Activated CD8-positive, alpha-beta memory T cell treated with anti-CD3 and anti-CD28 coated beads, Interleukin-2, amount 50 U/mL, for 1 hour (primary cell): ENCODE measurements at regions not wholly inside any gene's neighbourhood (a gene's known extent, or its start where the extent isn't known, plus 50 kb on each side); places are given as distances from the start of the nearest gene placed in this dataset.
"Not testable (repeated sequence)": the region's sequence is repeated elsewhere in the genome, so short reads cannot be mapped to it uniquely, and the experiment has no call there.

Source experiments
- DNase-seq: peaks from one replicate; pipeline ENCODE4 v3.0.0-alpha.2; 2020; ENCODE audit errors: extremely low read depth

DNA sequence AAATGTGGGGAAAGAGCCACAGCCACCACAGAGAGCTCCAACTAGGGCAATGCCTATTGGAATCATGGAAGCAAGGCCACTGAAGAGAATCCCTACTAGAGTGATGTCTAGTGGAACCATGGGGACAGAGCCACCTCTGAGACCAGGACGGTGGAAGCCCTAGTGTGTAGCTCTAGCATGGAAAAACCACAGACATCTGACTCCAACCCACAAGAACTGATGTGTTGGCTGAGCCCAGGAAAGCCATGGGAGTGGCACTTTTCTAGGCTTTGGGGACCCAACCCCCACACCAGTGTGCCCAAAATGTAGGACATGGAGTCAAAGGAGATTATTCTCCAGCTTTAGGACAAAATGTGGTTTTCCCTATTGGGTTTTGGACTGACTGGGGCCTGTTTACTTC is 721.9 kb downstream of the BRINP1 start:
- no peak for DNase-seq

DNA sequence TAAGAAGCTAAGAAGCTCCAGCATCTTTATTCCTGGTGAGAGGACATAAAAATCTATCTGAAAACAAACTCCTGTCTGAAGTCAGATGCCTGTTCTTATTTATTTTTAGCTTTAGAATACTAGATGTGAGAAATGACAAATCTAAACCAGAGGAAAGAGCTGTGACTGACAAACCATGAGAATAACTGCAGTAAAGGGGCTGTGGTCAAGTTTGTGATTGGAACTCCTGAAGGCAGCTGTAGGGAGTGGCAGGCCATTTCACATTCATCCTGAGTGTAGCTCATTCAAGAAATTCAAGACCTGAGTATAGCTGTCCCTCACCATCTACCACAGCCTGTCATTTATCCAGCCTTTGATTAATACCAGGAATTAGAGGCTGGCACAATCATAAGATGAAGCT is 718.8 kb downstream of the BRINP1 start:
- DNase-seq: no peak

DNA sequence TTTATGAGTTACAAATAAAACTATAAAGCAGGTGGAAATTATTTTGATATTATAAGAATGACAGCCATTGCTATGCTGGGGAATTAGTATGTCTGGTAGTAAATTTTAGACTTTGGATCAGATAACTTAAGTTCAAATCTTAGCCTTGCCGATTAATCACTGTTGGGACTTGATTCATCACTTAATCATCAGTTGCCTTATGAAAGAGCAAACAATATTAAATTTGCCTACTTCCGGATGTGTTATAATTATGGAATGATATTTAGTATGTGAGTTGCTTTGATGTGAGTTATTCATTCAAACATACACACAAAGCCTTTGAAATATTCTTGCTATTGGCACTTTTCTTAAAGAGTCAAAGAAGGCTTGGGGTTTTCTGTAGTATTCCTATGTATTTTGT is 717.7 kb downstream of the BRINP1 start:
- no peak for DNase-seq

DNA sequence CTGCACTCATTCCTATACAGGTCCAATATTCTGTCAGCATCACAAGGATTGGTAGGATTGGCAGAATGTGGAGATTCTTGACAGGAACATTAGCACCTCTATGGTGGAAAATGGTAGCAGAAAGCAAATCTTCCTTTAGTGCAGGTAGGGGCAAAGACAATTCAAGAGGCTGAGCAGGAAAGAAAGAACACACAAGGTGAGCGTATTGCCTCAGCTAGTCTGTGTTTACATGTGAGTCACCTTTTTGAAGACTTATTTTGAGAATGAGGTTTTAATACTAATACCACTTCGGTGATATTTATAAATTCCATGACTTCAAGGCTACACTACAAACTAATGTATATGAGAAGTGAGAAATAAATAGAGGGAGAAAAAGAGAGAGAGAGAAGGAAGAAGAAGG is 717.0 kb downstream of the BRINP1 start:
- no peak for DNase-seq

DNA sequence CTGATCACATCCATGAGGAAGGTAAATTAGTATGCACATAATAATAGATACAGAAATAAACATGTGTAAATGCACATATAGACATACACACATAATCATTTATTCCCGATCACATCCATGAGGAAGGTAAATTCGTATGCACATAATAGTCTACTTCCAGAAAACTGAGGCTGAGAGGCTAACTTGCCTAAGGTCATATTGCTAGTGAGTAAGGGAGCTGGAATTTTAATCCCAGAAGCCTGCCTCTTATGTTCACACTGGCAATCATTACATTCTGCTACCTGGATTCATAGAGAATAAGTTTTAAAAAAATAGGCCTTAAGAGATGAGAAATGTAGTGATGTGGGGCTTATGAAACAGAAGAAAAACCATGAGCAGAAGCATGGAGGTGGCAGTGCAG is 716.3 kb downstream of the BRINP1 start:
- DNase-seq: no peak

DNA sequence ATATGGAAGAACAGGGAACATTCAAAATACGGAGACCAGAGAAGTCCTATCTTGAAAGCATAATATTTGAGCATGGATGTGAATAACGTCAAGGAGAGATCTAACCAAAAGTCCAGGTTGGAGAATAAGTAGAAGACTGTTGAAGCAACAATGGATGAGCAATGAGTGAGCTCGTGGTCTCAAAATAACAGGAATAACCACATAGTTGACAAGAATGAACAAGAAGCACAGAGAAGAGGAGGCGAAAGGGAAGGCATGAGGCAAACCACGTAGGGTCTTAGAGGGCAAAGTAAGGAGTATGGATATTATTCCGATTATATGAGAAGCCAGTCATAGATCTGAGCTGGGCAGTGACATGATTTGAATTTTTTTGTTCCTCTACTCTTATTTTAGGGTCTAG is 710.2 kb downstream of the BRINP1 start:
- DNase-seq: no peak

DNA sequence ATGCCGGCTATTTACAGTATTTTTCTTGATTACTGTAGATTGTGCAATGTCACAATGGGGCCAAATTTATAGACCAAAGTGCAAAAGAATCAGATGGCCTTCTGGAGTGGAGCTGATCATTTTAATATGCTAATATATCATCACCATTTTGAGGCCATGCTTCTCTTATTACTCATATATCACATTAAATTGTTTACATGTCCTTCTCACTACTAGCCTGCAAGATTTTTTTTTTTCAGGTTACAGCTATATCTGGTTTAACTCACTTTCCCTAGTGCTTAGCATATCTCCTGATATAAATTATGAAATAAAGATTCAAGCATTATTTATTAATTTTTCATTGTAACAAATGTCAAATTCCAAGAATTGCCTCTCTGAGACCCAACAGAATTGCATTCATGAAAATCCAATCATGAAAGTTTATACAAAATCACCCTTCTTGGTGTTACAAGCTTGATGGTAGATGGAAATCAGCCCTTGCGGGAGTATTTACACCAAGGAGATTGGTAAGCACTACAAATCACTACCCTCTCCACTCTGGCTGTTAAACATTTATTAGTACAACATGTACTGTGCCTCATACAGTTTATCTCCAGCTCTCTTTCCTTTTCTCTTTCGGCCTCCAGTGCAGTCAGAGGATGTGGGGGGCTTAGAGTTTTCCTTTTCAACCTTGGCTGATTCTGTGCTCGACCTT is 703.9 kb downstream of the BRINP1 start:
- no peak for DNase-seq

DNA sequence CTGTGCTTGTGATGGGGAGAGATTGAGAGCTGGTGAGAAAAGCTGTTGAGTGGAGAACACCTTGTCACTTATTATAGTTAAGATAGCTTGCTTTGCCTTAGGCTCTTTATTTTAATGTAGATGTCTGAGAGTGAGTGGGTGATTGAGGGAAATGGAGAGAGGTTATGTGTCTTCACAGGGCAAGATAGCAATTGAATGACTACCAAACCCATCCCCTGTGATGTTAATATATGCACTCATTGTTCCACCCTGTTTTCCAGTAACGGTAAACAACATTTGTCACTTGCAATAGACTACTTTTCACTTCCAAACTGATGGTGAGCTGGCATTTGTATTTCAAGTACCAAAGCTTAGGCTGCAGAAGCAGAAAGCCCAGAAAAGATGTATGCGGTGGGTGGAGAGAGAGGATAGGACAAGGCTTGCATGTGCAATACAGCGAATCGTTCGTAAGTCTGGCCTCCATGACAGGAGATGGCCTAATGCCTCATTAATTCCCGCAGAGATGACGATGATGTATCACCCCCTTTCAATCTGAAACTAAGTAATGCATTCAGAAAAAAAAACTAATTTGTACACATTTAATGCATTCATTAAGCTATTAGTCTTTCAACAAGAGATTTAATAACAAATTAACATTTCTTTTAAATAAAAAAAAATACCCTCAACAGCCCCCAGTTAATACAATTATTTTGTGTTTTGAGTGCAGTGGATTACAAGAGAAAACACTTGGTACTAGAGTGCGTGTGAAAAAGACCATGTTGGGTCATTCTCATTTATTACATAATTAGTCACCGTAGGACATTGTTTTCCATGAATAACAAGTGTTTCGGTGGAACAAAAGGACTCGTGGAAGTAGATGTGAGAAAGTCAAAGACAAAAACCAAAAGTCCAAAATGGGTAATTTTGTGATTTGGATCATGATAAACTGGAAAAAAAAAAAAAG is 699.0 kb downstream of the BRINP1 start:
- DNase-seq: no peak

DNA sequence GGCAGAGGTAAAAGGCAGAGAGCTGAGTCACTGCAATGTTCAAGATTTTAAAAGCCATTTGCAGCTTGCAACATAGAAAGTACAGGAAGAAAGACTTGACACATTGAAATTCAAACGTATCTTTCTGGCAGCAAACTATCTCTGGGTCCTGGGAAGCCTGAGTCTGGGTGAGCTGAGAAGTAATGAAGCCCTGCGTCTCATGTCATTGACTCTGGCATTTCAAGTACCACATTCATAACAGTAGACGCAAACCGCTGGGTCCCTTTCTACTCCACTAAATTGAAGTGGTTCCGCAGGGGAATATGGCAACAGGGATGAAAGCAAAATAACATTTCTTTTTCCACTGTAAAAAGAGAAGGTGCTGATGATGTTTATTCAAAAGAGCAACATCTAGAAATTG is 694.3 kb downstream of the BRINP1 start:
- DNase-seq: no peak

DNA sequence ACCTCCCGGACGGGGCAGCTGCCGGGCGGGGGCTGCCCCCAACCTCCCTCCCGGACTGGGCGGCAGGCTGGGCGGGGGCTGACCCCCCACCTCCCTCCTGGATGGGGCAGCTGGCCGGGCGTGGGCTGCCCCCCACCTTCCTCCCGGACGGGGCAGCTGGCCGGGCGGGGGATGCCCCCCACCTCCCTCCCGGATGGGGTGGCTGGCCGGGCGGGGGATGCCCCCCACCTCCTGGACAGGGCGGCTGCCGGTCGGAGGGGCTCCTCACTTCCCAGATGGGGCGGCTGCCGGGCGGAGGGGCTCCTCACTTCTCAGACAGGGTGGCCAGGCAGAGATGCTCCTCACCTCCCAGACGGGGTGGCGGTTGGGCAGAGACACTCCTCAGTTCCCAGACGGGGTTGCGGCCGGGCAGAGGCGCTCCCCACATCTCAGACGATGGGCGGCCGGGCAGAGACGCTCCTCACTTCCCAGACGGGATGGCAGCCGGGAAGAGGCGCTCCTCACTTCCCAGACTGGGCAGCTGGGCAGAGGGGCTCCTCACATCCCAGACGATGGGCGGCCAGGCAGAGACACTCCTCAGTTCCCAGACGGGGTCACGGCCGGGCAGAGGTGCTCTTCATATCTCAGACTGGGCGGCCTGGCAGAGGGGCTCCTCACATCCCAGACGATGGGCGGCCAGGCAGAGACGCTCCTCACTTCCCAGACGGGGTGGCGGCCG is 691.1 kb downstream of the BRINP1 start:
- not testable (repeated sequence) for DNase-seq

DNA sequence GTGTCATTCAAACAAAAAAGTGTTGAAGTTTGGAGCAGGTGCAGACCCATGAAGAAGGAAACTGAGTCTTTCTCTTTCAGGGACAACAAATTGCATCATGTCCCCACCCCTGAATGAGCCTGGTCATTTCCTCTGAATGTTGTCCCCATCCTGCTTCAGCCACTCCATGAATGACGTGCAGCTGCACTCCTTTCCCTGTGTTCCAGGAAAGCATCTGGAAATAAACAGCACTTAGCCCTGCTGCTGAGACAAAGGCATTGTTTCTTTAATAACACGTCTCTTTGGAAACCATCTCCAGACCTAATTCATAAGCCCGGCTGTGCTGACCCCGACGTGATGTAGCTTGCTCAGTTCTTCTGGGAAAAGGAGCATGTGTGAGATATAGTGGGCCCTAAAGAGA is 682.3 kb downstream of the BRINP1 start:
- DNase-seq: no peak

DNA sequence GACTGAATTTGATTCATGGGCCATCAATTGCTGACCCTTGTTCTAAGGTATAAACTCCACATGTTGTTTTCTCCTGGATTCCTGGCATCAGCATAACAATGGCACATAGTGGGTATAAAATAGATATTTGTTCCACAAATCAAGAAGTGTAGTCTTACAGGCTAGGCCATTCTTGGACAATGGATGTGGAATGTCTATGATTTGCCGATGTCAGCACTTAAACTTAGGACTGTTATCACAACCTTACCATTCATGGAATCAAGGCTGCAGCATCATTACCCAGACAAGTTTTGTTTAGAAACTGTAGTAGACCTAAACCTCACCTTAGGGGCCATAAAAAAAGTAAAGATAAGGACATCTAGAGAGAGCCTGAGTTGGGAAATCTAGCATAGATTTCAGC is 680.0 kb downstream of the BRINP1 start:
- DNase-seq: no peak

DNA sequence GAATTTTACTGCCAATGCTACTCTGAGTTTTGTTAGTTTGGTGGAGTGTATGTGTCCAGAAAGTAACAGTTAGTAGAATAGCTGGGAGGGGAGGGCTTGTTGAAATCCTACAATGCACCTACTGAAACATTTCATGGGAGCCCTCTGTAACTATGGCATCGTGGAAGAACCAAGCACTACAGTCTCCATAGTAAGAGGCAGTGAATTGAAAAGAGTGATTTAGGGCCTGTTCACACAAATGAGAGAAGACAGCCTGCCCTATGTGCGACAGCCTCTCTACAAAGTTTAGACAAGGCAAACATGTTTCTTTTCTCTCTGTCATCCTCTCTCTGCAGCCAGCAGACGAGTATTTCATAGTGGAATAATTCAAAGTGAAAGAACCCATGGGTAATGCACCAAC is 676.6 kb downstream of the BRINP1 start:
- DNase-seq: no peak

DNA sequence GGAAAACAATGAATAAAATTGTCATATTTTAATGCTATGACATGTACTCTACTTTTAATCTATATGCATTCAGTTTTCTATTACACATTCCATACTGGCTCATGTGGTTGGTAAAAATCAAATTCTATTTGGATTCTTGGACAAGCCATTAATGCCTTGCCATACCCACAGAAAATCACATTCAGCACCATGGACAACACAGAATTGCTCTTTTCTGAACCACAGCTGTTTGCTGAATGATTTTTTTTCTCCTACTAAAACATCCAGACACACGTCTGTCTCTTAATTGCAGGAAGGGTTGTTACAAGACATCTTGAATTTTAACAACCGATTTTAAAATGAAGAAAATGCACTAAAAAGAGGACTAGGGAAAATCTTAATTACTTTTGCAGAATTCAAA is 675.6 kb downstream of the BRINP1 start:
- no peak for DNase-seq

DNA sequence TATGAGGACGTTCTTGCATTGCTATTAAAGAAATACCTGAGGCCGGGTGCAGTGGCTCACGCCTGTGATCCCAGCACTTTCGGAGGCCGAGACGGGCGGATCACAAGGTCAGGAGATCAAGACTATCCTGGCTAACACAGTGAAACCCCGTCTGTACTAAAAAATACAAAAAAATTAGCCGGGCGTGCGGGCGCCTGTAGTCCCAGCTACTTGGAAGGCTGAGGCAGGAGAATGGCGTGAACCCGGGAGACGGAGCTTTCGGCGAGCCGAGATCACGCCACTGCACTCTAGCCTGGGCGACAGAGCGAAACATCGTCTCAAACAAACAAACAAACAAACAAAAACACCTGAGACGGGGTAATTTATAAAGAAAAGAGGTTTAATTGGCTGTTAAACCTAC is 674.0 kb downstream of the BRINP1 start:
- not testable (repeated sequence) for DNase-seq

DNA sequence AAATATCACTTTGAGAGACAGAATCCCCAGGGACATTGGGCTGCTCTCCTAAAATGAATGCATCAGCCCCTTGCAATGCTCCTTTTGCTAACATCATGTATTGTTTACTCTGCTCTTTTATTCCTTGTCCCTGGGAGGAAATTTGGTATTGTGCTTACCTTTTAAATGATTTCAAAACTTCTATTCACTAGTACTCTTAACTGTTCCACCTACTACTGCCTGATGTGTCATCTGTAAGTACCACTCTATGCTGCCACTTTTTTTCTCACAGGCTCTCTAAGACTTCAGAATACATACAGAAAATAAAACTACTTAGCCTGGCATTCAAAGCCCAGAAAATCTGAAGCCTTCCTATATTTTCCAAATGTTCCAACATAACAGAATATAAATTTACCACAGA is 667.2 kb downstream of the BRINP1 start:
- no peak for DNase-seq

DNA sequence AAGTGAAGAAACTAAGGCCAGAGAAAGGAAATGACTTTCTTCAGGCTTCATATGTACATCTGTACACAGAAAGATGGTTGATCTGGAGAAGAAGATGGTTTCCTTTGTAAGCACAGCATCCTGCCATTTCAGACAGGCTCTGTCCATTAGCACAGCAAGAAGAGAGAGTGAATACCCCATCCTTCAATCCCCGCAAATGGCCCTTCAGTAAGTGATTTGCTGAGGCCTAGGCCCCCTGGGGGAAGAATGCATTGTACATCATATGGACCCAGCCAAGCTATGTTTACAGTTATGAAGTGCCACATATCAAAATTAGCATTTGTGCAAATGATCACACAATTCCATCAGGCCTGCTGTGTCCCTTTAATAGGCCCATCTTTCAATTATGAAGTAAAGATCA is 657.4 kb downstream of the BRINP1 start:
- DNase-seq: no peak

DNA sequence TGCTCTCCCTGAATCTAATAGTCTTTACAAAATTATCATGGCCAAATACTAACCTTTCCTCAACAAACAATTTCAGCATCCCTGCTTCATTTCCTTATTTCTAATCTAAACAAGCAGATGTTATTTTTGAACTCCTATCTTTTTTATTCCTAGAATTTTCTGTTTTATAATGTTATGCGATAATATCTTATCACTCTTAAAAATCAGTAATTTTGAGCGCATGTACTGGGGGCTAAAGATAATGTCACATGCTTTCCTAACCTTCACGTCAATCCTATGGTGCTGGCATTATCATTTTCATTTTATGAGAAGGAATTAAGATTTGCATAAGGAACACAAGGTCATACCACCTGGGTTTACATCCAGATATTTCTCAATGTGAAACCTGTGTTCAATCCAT is 648.0 kb downstream of the BRINP1 start:
- no peak for DNase-seq

DNA sequence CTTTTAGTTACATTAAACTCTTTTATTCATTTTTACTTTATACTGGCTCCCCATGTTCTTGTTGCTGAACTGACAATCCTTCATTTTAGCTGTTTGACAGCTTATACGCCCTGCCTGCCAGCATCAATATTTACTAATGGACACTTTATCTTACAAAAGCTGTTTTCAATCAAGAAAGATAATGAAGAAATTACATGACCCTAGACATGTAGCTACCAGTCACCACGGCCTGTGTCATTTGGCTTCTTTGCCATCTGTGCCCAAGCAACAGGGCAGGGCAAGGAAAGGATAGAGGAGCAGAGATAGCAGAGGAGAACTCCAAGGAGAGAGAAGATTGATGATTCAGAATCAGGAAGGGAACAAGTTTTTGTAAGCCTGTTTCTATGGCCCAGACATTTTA is 647.3 kb downstream of the BRINP1 start:
- DNase-seq: no peak

DNA sequence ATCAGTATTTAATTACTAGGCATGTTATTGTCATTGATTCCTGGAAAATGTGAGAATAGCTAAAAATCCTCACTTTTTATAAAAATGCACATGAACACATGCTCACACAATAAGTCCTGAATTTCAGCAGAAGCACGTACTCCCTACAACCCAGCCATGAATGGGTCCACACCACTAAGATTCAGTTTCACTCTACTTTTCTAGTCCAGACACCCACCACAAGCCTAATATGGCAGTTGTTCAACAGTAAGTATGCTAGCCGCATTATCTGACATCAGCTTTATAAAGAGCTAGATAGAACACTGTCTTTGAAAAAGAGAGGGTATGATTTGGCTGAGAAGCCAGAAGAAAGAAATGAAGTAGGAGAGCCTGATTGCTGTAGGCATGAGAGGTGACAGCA is 639.3 kb downstream of the BRINP1 start:
- DNase-seq: no peak

DNA sequence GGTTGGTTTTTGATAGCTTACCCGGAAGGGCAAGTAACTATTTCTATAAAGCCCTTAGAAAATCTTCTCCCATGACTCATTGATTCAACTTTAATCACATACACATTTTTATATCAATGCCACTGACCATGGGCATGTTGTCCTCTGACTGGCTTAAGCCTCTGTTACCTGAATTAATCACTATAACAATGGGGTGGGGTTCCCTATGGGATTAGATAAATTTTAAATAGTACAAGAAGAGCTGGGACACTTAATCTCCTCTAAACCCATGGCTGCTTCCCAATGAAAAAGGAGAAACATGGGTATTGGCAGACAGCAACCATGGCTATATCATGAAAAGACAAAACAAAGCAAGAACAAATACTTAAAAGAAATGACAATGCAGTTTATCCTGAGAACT is 636.2 kb downstream of the BRINP1 start:
- no peak for DNase-seq

DNA sequence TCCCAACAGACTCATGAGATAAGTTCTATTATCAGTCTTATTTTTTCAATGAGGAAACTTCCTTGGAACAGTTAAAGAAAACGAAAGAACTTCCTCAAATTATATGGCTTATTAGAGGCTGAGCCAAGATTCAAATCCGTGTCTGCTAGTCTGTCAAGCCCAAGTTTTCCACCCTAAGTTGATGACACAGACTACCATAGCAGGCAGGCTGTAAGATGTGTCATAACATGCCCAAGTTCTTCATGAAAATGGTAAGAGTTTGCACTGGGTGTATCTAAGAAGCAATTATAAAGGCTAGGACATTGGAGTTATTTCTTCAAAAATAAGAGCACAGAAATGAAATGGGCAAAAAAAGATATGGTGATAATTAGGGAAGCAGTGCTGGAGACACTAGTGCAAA is 634.5 kb downstream of the BRINP1 start:
- no peak for DNase-seq

DNA sequence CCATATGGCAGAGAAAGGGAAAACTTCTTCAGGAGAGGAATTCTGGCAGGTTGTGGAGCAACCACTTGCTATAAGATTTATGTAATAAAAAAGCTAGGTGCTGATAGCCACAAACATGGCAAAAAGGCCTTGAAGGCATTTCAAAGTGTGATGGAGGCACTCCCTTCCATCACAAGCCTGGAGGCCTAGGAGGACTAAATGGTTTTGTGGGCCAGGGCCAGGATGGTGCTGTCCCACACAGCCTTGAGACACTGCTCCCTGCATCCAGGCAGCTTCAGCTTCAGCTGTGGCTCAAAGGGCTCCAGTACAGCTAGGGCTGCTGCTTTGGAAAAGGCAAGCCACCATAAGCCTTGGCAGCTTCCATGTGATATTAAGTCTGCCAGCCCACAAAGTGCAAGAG is 632.8 kb downstream of the BRINP1 start:
- DNase-seq: no peak
